ENCODE measurements at regions not wholly inside any gene's neighbourhood (a gene's known extent, or its start where the extent isn't known, plus 50 kb on each side); places are given as distances from the start of the nearest gene placed in this dataset.
"Not testable (repeated sequence)": the region's sequence is repeated elsewhere in the genome, so short reads cannot be mapped to it uniquely, and the experiment has no call there.

DNA sequence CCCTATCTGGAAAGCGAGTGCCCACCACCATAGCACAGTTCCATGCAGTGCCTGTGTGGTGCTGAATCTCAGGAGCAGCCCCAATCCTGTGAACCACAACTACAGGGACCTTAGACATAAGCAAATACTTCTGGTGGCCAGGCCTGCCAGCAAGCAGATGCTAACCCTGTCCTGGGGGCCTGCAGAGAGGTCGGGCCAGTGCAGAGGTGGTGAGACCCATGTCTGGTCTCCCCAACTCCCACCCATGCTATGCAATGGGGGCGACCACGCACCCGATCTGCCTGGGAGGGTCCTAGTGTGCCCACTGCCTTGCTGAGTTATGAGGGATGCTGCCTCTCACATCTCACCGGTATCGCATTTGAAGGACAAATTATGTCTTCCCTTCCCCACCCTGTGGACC is 151.6 kb upstream of the ZNF337 start:
- intact Hi-C loops (cut with micrococcal nuclease) = no loop called here

DNA sequence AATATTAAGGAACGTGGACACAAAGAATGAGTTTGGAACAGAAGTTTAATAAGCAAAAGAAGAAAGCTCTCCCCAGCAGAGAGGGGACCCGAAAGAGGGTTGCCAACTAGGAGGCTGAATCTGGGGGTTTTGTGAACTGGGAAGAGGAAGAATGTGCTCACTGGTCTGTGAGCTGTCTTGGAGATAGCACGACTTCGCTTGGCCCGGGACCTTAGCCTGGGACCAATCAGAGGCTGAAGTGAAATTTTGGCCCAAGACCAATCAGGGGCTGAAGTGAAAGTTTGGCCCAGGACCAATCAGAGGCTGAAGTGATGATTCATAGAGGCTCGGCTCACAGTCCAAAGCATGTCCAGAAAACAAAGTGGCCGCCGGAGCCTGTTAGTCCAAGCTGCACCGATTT is 148.0 kb upstream of the ZNF337 start:
- intact Hi-C loops (cut with micrococcal nuclease) = not testable (repeated sequence)

DNA sequence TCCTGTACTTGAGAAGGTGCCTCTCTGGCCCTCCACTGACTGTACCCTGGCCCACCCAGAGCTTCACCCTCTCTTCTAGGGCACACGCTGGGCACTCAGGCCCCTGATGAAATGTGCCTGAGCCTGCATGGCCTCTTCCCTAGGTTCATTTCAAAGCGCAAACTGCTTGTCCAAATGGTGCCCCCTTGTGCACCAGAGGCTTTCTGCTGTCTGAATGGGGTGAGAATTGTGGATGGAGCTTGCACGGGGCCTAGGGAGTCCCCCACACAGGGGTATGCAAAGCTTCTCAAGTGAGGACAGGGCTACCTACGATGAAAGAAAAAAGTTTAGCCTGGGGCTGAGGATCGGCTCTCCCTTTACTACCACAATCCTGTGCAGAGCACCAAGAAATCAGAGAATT is 116.9 kb upstream of the ZNF337 start:
- intact Hi-C loops (cut with micrococcal nuclease) = not testable (repeated sequence)

DNA sequence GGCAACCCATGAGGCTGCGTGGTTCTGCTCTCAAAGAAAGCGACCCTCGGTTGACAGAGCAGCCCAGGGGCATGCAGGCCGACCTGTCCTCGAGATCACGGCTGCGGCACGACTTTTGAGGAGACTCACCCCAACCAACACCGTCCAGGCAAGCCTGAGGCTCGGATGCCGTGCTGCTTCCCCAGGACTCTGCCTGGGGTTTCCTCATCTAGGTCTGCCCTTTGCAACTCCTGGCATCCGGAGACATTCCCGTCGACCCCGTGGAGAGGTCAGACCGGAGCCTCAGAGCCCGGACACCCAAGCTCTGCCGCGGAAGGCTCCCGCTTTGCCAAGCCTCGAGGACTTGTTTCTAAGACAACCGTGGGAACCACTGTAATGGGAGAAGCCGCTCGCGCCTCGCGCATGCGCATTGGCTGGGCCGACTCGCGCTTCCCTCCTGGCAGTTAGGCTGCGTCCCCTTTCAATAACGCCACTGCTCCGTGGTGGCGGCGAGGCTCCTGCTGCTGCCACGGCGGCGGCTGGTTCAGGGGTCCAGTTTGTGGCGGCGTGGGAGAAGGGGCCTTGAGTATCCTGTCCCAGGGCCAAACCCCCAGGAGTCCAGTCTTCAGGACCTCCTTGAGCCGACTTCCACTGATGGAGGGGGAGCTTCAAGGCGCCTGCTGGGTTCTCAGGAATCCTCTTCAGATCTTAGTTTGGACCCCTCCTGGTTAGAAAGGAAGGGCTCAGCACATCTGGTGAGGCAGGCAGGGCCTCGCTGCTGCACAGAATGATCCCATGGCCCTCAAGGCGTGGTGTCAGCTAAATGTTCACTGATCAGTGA is 101.7 kb upstream of the ZNF337 start:
- intact Hi-C loops (cut with micrococcal nuclease) = not testable (repeated sequence)

DNA sequence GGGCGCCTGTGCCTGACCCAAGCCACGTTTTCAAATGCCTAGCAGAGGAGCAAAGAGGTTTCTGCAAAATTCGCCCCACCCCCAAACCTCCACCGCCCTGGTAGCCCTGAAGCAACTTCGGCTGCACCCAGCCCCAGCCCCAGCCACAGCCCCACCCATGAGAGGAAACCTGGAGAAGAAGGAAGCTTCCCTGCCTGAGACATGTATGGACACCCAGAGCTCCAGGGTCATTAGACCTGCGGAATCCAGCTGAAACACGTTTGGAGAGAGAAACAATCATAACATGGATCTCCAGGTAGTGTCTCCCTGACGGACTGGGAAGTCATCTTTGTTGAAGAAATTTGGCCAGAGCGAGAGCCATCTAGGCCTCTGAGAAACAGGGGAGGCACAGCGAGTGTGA is 100.4 kb upstream of the ZNF337 start:
- intact Hi-C loops (cut with micrococcal nuclease) = not testable (repeated sequence)

DNA sequence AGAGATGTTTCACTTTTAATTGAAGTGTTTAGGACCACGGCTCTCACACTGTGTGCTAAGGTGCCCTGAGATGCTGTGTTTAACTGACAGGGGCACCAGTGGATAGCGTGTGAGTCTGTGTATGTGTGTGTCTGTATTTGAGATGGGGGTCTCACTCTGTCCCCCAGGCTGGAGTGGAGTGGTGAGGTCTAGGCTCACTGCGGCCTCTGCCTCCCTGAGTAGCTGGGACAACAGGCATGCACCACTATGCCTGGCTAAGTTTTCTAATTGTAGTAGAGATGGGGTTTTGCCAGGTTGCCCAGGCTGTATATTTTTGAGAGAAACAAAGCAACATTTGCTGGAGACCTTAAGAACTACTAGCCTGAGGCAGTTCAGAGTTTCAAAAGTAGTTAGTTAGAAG is 80.6 kb upstream of the ZNF337 start:
- intact Hi-C loops (cut with micrococcal nuclease) = not testable (repeated sequence)

DNA sequence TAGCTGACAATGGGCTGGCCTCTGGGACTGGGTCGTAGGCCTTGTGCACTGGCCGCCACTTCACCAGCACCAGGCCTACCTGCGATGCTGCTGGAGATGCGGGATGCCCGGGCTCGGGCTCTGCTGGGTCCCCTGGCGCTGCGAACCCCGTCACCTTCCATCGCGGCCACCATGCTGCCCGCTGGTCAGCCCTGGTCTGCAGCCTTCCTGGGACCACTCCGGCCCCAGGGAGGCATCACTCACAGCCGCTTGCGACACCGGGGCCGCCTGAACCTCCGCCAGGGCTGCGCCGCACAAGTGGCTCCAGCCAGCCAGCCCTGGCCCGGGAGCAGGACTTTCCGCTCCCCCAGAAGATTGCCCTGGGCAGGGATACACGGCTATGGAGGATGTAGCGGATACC is 78.1 kb upstream of the ZNF337 start:
- intact Hi-C loops (cut with micrococcal nuclease) = not testable (repeated sequence)

DNA sequence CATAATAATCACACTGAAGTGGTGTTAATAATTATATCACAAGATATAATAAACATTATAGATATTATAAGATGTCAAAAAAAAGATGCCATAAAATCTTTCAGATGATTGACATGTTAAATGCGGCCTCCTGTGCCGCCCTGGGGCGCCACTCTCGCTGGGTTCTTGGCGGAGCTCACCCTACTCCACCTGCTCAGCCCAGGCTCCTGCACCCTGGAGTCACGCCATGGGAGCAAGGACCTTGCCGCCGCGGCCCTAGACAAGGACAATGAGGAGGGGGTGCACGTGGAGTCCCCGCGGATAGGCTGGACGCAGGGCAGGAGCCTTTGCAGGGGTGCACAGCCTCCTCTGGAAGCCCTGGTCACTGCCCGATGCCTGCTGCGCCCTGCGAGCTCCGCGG is 77.5 kb upstream of the ZNF337 start:
- intact Hi-C loops (cut with micrococcal nuclease) = not testable (repeated sequence)

DNA sequence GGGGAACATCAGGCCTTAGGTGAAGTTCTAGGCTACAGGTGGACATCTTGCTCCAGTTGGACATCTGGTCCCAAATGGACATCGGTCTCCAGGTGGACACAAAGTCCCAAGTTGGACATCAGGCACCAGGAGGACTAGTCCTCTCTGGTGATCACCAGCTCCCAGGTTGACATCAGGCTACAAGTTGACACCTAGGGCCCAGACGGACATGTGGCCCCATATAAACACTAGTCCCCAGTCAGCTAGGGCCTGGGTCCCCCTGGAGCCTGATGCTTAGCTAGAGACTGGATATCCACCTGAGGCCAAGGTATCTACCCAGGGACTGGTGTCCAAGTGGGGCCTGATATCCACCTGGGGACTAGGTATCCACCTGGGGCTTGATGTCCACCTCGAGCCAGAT is 75.8 kb upstream of the ZNF337 start:
- intact Hi-C loops (cut with micrococcal nuclease) = not testable (repeated sequence)

DNA sequence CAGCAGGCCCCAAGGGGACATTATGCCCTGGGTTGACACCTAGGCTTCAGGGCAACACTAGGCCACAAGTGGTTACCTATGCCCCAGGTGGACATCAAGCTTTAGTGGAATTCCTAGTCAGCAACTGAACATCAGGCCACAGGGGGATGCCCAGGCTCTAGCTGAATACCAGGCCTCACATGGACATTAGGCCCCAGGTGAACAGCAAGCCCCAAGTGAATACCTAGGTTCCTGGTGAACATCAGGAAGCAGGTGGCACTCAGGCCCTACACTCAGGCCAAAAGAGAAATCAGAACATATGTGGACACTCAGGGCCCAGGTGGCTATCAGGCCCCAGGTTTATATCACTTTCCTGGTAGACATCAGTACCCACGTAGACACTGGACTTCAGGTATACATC is 75.2 kb upstream of the ZNF337 start:
- intact Hi-C loops (cut with micrococcal nuclease) = not testable (repeated sequence)

DNA sequence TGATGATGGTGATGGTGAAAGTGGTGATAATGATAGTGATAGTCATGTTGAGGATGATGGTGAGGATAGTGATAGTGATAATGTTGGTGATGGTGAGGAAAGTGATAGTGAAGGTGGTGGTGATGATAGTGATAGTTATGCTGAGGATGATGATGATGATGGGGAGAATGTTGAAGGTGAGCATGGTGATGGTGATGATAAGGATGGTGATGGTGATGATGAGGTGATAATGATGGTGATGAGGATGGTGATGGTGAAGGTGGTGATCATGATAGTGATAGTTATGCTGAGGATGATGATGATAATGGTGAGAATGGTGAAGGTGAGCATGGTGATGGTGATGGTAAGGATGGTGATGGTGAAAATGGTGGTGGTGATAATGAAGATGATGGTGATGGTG is 64.9 kb upstream of the ZNF337 start:
- intact Hi-C loops (cut with micrococcal nuclease) = no loop called here

DNA sequence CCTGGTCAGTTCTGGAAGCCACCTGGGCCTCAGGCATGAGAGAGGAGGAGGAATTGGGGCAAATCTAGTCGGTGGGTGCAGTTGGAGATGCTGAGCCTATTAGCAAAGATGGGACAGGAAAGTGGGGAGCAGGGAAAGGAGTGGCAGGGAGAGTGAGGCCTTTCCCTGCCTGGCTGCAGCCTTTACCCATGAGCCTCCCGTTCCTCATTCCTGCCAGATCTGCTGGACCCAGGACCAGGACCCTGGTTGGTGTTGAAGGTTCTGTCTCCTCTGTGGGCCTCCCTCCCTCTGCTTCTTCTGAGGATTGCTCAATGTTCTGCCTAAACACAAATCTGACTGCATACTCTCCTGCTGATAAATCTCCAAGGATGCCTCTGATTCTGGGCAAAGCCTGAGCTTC is 64.4 kb upstream of the ZNF337 start:
- intact Hi-C loops (cut with micrococcal nuclease) = not testable (repeated sequence)

DNA sequence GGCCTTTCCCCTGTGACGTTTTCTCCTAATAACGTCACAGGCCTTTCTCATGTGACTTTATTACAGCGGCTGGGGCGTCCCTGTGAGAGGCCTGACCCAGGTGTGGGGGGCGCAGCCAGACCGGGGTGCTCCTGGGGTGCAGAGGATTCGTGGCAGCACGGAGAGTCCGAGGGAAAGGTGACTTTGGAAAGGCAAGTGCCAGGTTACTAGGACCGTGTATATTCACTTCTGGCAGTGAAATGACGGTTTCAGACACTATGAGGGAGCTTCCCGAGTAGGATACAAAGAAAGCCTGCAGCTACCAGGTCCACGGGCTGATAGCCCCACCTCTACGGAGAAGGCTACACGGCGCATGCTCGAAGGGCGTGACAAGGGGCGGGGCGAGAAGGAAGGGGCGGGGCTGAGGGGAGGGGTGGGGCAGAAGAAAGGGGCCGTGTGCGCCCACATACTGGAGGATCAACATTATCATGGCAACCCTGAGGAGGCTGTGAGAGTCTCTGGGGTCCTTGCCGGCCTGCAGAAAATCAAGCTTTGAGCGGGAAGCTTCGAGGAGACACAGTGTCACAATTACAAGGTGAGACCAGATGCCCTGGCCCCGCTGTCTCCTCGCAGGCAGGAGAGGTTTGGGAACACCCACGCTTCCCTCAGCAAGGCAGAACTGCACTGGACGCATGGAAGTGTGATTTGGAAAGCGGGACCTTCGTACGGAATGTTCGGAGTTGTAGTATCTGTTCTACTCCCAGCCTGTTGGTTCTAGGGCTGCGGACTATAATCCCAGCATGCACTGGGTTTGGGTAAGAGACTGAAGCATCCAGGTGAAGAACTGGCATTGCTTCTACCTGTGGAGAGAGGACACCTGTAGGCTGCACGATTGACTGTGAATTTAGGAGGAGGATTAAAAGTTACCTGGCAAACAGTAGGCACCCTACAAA is 54.4 kb upstream of the ZNF337 start:
- intact Hi-C loops (cut with micrococcal nuclease) = loop anchor here (1.0 kb wide), 1 partner anchor 55 kb away; the partner anchor contains the start of gene ZNF337

DNA sequence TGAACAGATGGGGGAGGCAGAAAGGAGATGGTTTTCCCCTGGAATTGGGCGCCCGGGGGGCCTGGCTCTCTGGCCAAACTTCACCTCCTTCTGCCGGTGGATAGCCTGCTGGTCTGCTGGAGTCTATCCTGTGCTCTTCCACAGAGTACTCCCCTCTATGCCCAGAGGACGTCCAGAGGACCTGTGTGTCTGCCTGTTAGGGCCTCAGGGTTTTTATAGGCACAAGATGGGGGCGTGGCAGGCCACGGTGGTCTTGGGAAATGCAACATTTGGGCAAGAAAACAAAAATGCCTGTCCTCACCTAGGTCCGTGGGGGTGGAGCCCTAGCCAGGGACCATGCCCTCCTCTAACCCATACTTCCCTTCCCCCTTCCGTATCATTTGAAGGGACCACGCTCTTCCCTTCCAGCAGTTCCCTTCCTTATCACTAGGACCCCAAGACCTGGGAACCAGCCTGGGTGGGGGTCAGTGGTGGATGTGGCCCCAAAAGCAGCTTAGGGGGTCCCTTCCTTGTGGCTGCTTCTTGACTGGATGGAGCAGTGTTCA is 53.6 kb upstream of the ZNF337 start:
- intact Hi-C loops (cut with micrococcal nuclease) = no loop called here

DNA sequence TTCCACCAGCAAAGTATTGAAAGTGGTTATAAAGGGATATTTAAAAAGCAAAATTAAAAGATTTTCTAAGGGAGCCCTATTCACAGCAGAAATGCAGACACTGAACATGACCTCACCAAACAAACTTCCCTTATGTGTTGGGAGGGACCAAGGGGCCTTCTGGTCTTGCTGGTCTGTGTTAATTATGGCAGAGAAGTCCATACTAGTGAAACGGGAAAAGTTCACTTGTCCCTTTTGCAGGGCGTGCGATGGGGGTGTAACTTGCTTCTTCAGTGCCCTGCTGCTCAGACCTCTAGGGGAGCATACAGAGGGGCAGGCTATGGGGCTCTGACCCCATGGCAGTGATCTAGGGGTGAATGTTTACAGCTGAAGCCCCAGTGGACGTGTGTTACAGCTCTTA is 53.0 kb upstream of the ZNF337 start:
- intact Hi-C loops (cut with micrococcal nuclease) = no loop called here
